NCI-H345 treated with DMSO at 0.1 percent for 48 hours (cell line): ENCODE measurements at regions not wholly inside any gene's neighbourhood (a gene's known extent, or its start where the extent isn't known, plus 50 kb on each side); places are given as distances from the start of the nearest gene placed in this dataset.
"Not testable (repeated sequence)": the region's sequence is repeated elsewhere in the genome, so short reads cannot be mapped to it uniquely, and the experiment has no call there.

Experiments
- DNase-seq: peaks from one replicate; lab custom pipeline; 2025; ENCODE audit not compliant: unreplicated experiment; lab: John Stamatoyannopoulos, UW

GRCh38 chr14:28944605-28945004, 178.0 kb downstream of the FOXG1 start:
- DNase-seq, result no peak

DNA sequence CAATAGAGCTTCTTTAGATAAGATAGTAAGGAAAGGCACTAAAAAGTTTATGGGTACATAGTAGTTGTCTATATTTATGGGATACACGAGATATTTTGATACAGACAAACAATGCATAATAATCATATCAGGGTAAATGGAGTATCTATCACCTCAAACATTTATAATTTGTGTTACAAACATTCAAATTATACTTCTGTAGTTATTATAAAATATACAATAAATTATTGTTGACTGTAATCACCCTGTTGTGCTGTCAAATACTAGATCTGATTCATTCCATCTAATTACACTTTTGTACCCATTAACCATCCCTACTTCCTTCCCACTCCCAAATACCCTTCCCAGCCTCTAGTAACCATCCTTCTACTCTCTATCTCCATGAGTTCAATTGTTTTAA, 179.7 kb downstream of the FOXG1 start:
- DNase-seq, result no peak

- no peak for DNase-seq
Observed at GRCh38 chr14:28949503-28949902, 182.9 kb downstream of the FOXG1 start.

- DNase-seq, result no peak
Observed at GRCh38 chr14:28952161-28952560, 185.6 kb downstream of the FOXG1 start.

- DNase-seq, result peak; percentile 42
Observed at GRCh38 chr14:28952666-28953065, 186.1 kb downstream of the FOXG1 start.

GRCh38 chr14:28953973-28954372, 187.4 kb downstream of the FOXG1 start:
- no peak for DNase-seq

DNA sequence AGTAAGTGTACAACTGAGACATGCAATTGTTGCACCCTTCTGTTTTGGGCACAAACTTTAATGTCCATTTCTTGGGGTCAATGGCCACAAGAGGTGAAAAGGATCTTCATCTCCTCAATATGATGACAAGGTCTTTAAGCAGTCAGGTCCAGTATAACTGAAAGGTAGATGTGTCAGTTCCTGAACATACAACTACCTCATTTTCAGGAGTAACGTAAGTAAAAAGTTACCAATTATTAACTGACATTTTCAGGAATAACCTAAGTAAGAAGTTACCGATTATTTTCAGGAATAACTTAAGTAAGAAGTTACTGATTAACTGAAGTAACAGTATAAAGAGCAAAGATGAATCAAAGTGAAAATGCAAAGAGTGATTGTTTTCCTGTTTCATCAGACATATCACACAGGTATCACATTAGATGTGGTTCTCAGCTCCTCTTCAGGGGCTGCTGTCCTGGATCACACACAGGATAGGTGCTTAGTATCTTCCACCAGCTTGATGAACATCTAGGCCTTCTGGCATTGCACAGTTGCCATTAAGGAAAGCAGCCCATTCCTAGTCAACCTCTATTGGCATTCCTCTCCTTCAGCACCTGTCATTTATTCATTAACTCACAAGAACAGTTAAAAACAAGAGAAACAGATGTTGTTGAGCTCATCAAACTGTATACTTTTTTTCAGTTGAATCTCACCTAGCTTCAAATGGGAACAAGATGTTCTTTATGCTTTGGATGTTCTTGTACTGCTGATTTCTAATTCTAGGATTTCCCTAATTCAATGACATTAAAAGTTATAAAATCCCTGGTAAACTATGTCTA, 200.0 kb downstream of the FOXG1 start:
- no peak for DNase-seq

GRCh38 chr14:28975084-28975483, 208.5 kb downstream of the FOXG1 start:
- DNase-seq, result no peak

GRCh38 chr14:28982228-28982627, 215.6 kb downstream of the FOXG1 start:
- no peak for DNase-seq

GRCh38 chr14:28983279-28983678, 216.7 kb downstream of the FOXG1 start:
- no peak for DNase-seq

- DNase-seq, result no peak
Observed at GRCh38 chr14:28987516-28987915, 220.9 kb downstream of the FOXG1 start.

DNA sequence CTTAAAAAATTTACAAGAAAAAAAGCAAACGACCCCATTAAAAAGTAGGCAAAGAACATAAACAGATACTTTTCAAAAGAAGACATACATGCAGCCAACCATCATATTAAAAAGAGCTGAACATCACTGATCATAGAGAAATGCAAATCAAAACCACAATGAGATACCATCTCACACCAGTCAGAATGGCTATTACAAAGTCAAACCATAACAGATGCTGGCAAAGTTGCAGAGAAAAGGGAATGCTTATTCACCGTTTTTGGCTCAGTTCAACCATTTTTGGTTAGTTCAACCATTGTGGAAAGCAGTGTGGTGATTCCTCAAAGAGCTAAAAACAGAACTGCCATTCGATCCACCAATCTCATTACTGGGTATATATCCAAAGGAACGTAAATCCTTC, 230.6 kb downstream of the FOXG1 start:
- DNase-seq, result not testable (repeated sequence)

GRCh38 chr14:28999656-29000055, 233.1 kb downstream of the FOXG1 start:
- DNase-seq, result no peak

GRCh38 chr14:29005647-29006046, 239.1 kb downstream of the FOXG1 start:
- DNase-seq, result no peak

GRCh38 chr14:29007990-29008389, 241.4 kb downstream of the FOXG1 start:
- DNase-seq, result no peak

GRCh38 chr14:29016050-29016900, 249.7 kb downstream of the FOXG1 start:
- no peak for DNase-seq

DNA sequence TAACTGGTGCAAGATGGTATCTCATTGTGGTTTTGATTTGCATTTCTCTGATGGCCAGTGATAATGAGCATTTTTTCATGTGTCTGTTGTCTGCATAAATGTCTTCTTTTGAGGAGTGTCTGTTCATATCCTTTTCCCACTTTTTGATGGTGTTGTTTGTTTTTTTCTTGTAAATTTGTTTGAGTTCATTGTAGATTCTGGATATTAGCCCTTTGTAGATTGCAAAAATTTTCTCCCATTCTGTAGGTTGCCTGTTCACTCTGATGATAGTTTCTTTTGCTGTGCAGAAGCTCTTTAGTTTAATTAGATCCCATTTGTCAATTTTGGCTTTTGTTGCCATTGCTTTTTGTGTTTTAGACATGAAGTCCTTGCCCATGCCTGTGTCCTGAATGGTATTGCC, 256.9 kb downstream of the FOXG1 start:
- not testable (repeated sequence) for DNase-seq

DNA sequence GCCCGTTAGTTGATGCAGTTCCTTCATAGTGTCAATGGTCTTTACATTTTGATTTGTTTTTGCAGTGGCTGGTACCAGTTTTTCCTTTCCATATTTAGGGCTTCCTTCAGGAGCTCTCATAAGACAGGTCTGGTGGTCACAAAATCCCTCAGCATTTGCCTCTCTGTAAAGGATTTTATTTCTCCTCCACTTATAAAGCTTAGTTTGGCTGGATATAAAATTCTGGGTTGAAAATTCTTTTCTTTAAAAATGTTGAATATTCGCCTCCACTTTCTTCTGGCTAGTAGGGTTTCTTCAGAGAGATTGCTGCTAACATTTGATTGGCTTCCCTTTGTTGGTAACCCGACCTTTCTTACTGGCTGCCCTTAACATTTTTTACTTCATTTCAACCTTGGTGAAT, 260.9 kb downstream of the FOXG1 start:
- not testable (repeated sequence) for DNase-seq

DNA sequence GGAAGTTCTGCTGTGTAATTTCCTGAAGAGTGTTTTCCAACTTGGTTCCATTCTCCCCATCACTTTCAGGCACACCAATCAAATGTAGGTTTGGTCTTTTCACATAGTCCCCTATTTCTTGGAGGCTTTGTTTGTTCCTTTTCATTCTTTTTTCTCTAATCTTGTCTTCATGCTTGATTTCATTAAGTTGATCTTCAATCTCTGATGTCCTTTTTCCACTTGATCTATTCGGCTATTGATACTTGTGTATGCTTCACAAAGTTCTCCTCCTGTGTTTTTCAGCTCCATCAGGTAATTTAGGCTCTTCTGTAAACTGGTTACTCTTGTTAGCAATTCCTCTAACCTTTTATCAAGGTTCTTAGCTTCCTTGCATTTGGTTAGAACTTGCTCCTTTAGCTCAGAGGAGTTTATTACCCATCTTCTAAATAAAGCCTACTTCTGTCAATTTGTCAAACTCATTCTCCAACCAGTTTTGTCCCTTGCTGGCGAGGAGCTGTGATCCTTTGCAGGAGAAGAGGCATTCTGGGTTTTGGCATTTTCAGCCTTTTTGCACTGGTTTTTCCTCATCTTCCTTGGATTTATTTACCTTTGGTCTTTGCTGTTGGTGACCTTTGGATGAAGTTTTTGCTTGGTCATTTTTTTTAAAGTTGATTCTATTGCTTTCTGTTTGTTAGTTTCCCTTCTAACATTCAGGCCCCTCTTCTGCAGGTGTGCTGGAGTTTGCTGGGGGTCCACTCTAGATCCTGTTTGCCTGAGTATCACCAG, 261.5 kb downstream of the FOXG1 start:
- DNase-seq, result not testable (repeated sequence)

DNA sequence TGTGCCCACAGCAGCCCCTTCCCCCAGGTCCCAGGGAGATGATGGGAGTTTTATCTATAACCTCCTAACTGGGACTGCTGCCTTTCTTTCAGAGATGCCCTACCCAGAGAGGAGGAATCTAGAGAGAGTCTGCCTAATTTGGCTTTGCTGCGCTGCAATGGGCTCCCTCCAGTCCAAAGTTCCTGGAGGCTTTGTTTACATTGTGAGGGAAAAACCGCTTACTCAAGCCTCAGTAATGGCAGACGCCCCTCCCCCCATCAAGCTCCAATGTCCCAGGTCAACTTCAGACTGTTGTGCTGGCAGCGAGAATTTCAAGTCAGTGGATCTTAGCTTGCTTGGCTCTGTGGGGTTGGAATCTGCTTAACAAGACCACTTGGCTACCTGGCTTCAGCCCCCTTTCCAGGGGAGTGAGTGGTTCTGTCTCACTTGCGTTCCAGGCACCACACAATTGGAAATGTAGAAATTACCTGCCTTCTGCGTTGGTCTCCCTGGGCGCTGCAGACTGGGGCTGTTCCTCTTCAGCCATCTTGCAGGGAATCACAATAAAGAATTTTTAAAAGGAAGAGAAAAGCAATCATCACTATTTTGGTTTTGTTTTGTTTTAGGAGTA, 262.5 kb downstream of the FOXG1 start:
- no peak for DNase-seq

DNA sequence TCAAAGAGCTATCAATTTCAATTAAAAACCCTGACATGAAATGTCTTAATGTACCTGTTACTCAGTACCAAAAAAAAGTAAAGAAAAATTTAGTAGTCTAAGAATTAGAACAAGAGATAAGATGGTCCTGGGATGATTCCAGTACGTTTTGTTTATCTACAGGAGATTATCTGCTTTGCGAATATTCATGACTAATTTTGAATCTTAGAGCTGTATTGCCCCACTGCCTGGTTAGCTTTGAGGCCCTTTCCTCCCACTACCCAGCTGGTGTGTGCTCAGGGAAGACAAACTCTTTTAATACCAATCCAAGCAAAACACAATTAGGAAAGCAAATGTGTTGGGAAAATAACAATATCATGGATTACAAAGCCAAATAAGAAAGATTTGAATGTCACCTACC, 263.5 kb downstream of the FOXG1 start:
- no peak for DNase-seq
